HG03159 (cell line): ENCODE measurements at regions not wholly inside any gene's neighbourhood (a gene's known extent, or its start where the extent isn't known, plus 50 kb on each side); places are given as distances from the start of the nearest gene placed in this dataset.

ENCODE experiments used
- ATAC-seq: cut with Tn5 transposase; IDR thresholded peaks from one replicate; pipeline ENCODE4 v1.9.1; 2021; ENCODE audit warnings: mild to moderate bottlenecking, moderate library complexity; ENCODE audit not compliant: unreplicated experiment

GRCh38 chr2:118738524-118739308, 108.7 kb downstream of the EN1 start:
- ATAC-seq: no peak

GRCh38 chr2:118738106-118738505, 109.3 kb downstream of the EN1 start:
- ATAC-seq: no peak

- no peak for ATAC-seq
Observed at GRCh38 chr2:118737684-118738083, 109.8 kb downstream of the EN1 start.

GRCh38 chr2:118732432-118732831, 115.0 kb downstream of the EN1 start:
- no peak for ATAC-seq

GRCh38 chr2:118731413-118731812, 116.0 kb downstream of the EN1 start:
- no peak for ATAC-seq

- no peak for ATAC-seq
Observed at GRCh38 chr2:118730405-118730804, 117.0 kb downstream of the EN1 start.

GRCh38 chr2:118729760-118730159, 117.7 kb downstream of the EN1 start:
- ATAC-seq: no peak

GRCh38 chr2:118728984-118729383, 118.5 kb downstream of the EN1 start:
- ATAC-seq: no peak

- ATAC-seq: no peak
Observed at GRCh38 chr2:118726821-118727220, 120.6 kb downstream of the EN1 start.

- ATAC-seq: no peak
Observed at GRCh38 chr2:118723394-118723793, 124.1 kb downstream of the EN1 start.

GRCh38 chr2:118722976-118723375, 124.5 kb downstream of the EN1 start:
- ATAC-seq: no peak

GRCh38 chr2:118721817-118722551, 125.5 kb downstream of the EN1 start:
- ATAC-seq: no peak

GRCh38 chr2:118720866-118721265, 126.6 kb downstream of the EN1 start:
- no peak for ATAC-seq

- no peak for ATAC-seq
Observed at GRCh38 chr2:118718921-118719320, 128.5 kb downstream of the EN1 start.

GRCh38 chr2:118716102-118716501, 131.3 kb downstream of the EN1 start:
- no peak for ATAC-seq

GRCh38 chr2:118714118-118714517, 133.3 kb downstream of the EN1 start:
- ATAC-seq: no peak

- no peak for ATAC-seq
Observed at GRCh38 chr2:118711603-118712002, 135.8 kb downstream of the EN1 start.

GRCh38 chr2:118710481-118710880, 137.0 kb downstream of the EN1 start:
- ATAC-seq: no peak

- no peak for ATAC-seq
Observed at GRCh38 chr2:118709786-118710185, 137.7 kb downstream of the EN1 start.

GRCh38 chr2:118706844-118707243, 140.6 kb downstream of the EN1 start:
- no peak for ATAC-seq

- ATAC-seq: no peak
Observed at GRCh38 chr2:118706371-118706770, 141.1 kb downstream of the EN1 start.

GRCh38 chr2:118705032-118705431, 142.4 kb downstream of the EN1 start:
- no peak for ATAC-seq
